ENCODE measurements at regions not wholly inside any gene's neighbourhood (a gene's known extent, or its start where the extent isn't known, plus 50 kb on each side); places are given as distances from the start of the nearest gene placed in this dataset.

GRCh38 chr2:7492719-7493118 is 575.5 kb downstream of the RNF144A start:
- TF ChIP-seq HEYL (CRISPR knock-in tag; IDR thresholded peaks at IDR 0.05) (no peak), POLR2AphosphoS2 (conservative IDR thresholded peaks at IDR 0.05; ENCODE audit: low read length) (no peak), ZFP36 (IDR thresholded peaks at IDR 0.05; ENCODE audit: borderline replicate concordance, partially characterized antibody) (no peak), POLR2A (IDR thresholded peaks at IDR 0.05; ENCODE audit: low read length) (no peak), CBX8 (IDR thresholded peaks at IDR 0.05) (no peak), CEBPB (IDR thresholded peaks at IDR 0.05) (no peak), RARB (CRISPR knock-in tag; IDR thresholded peaks at IDR 0.05) (no peak), USF2 (IDR thresholded peaks at IDR 0.05) (no peak), HOXB13 (CRISPR knock-in tag; IDR thresholded peaks at IDR 0.05; ENCODE audit: low read depth) (no peak), REST (IDR thresholded peaks at IDR 0.05) (no peak)
- TF ChIP-seq, protein P1, sequence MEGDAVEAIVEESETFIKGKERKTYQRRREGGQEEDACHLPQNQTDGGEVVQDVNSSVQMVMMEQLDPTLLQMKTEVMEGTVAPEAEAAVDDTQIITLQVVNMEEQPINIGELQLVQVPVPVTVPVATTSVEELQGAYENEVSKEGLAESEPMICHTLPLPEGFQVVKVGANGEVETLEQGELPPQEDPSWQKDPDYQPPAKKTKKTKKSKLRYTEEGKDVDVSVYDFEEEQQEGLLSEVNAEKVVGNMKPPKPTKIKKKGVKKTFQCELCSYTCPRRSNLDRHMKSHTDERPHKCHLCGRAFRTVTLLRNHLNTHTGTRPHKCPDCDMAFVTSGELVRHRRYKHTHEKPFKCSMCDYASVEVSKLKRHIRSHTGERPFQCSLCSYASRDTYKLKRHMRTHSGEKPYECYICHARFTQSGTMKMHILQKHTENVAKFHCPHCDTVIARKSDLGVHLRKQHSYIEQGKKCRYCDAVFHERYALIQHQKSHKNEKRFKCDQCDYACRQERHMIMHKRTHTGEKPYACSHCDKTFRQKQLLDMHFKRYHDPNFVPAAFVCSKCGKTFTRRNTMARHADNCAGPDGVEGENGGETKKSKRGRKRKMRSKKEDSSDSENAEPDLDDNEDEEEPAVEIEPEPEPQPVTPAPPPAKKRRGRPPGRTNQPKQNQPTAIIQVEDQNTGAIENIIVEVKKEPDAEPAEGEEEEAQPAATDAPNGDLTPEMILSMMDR (IDR thresholded peaks at IDR 0.05) = no peak
